ENCODE measurements at regions not wholly inside any gene's neighbourhood (a gene's known extent, or its start where the extent isn't known, plus 50 kb on each side); places are given as distances from the start of the nearest gene placed in this dataset.

DNA sequence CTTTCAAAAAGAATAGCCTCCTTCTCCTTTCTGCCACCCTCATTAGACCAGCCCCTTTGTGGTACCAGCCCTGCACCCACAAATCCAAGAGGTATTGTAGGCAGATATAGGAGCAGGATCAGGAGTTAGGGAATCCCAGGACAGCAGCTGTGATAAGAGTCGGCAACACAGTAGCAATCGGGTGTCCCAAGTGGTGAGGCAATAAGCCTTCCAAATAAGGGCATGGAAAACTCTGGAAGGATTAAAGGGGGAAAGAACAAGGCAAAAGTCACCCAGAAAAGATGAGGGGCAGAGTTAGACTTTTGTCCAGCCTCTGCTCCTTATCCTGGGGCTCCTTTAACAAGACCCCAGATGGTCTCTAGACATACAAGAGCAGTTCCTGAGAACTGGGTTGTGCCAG is 204.2 kb downstream of the TBX5 start:
- TF ChIP-seq, protein P1, sequence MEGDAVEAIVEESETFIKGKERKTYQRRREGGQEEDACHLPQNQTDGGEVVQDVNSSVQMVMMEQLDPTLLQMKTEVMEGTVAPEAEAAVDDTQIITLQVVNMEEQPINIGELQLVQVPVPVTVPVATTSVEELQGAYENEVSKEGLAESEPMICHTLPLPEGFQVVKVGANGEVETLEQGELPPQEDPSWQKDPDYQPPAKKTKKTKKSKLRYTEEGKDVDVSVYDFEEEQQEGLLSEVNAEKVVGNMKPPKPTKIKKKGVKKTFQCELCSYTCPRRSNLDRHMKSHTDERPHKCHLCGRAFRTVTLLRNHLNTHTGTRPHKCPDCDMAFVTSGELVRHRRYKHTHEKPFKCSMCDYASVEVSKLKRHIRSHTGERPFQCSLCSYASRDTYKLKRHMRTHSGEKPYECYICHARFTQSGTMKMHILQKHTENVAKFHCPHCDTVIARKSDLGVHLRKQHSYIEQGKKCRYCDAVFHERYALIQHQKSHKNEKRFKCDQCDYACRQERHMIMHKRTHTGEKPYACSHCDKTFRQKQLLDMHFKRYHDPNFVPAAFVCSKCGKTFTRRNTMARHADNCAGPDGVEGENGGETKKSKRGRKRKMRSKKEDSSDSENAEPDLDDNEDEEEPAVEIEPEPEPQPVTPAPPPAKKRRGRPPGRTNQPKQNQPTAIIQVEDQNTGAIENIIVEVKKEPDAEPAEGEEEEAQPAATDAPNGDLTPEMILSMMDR (IDR thresholded peaks at IDR 0.05) = no peak
- TF ChIP-seq POLR2A (IDR thresholded peaks at IDR 0.05) (no peak), EP300 (IDR thresholded peaks at IDR 0.05) (no peak), POLR2AphosphoS5 (IDR thresholded peaks at IDR 0.05) (no peak)
